PC-9 (cell line): ENCODE measurements at regions not wholly inside any gene's neighbourhood (a gene's known extent, or its start where the extent isn't known, plus 50 kb on each side); places are given as distances from the start of the nearest gene placed in this dataset.

Experiments used
- BruUV-seq: library from RNA; stranded (reverse); fragments of 400-500 nt; replicated peaks from 2 replicates; lab custom pipeline; 2021; lab: Mats Ljungman, UMichigan
- CTCF ChIA-PET: fragments of 300-600 bp; sonication (Branson Sonifier 250); formaldehyde crosslinking; loops from one replicate; lab custom pipeline; 2022; ENCODE audit warnings: antibody characterized with exemption; lab: Charles Lee
- POLR2A ChIA-PET: fragments of 300-600 bp; sonication (Branson Sonifier 250); formaldehyde crosslinking; loops from one replicate; lab custom pipeline; 2022; ENCODE audit warnings: antibody characterized with exemption; ENCODE audit not compliant: unreplicated experiment; lab: Charles Lee
- DNase-seq, 2 experiments: peaks; one replicate each; pipeline versions ENCODE4 v3.0.0 to v3.0.0-alpha.2; 2015 to 2022; ENCODE audit warnings: mixed read lengths in 1 of 2
- H2AFZ ChIP-seq: fragments of 200-600 bp; sonication (generic); 2 replicates; pipeline ENCODE4 v1.8.1; 2017; ENCODE audit warnings: antibody characterized with exemption
- H3F3A ChIP-seq: fragments of 200-600 bp; sonication (generic); 2 replicates; pipeline ENCODE4 v1.8.1; 2017; ENCODE audit warnings: antibody characterized with exemption, mild to moderate bottlenecking, low read depth; ENCODE audit not compliant: insufficient read depth
- H3K27ac ChIP-seq: fragments of 200-600 bp; sonication (generic); 2 replicates; pipeline ENCODE4 v1.6.1; 2016; ENCODE audit warnings: mixed run types
- H3K27me3 ChIP-seq: fragments of 200-600 bp; sonication (generic); 2 replicates; pipeline ENCODE4 v1.6.1; 2016; ENCODE audit warnings: low read depth, mixed run types; ENCODE audit not compliant: insufficient read depth
- H3K36me3 ChIP-seq: fragments of 200-600 bp; sonication (generic); 2 replicates; pipeline ENCODE4 v1.6.1; 2016; ENCODE audit warnings: low read depth, mixed run types
- H3K4me1 ChIP-seq: fragments of 200-600 bp; sonication (generic); replicated peaks from 2 replicates; pipeline ENCODE4 v1.6.1; 2016; ENCODE audit warnings: mixed run types; ENCODE audit not compliant: insufficient read depth
- H3K4me2 ChIP-seq: fragments of 200-600 bp; sonication (generic); 2 replicates; pipeline ENCODE4 v1.6.1; 2017; ENCODE audit warnings: mixed run types
- H3K4me3 ChIP-seq: fragments of 200-600 bp; sonication (generic); 2 replicates; pipeline ENCODE4 v1.6.1; 2016; ENCODE audit warnings: mixed run types
- H3K79me2 ChIP-seq: fragments of 200-600 bp; sonication (generic); 2 replicates; pipeline ENCODE4 v1.6.1; 2017; ENCODE audit warnings: low read depth, mixed run types
- H3K9me2 ChIP-seq: fragments of 200-600 bp; sonication (generic); 2 replicates; pipeline ENCODE4 v1.8.1; 2017; ENCODE audit warnings: mild to moderate bottlenecking; ENCODE audit not compliant: insufficient read depth
- H3K9me3 ChIP-seq: fragments of 200-600 bp; sonication (generic); 2 replicates; pipeline ENCODE4 v1.8.1; 2016; ENCODE audit warnings: low read depth; ENCODE audit not compliant: insufficient read depth
- H4K20me1 ChIP-seq: fragments of 200-600 bp; sonication (generic); 2 replicates; pipeline ENCODE4 v1.8.1; 2017; ENCODE audit not compliant: insufficient read depth
- CTCF ChIP-seq: fragments of 200-600 bp; sonication (generic); conservative IDR thresholded peaks from 2 replicates; pipeline ENCODE4 v1.6.1; 2017; ENCODE audit warnings: mixed run types, antibody characterized with exemption, mild to moderate bottlenecking, moderate library complexity
- EZH2 ChIP-seq: fragments of 200-600 bp; sonication (generic); IDR thresholded peaks from 2 replicates; pipeline ENCODE4 v1.8.0; 2017; ENCODE audit warnings: antibody characterized with exemption, low read depth
- intact Hi-C: fragments of 100-400 bp; cut with micrococcal nuclease; formaldehyde crosslinking; loops from one replicate; pipeline ENCODE4 v1.10.0; 2022; ENCODE audit not compliant: unreplicated experiment

- BruUV-seq: no TSS peak
- Histone ChIP-seq H3K4me1 (no peaks in the 10 kb centered on the region), H4K20me1 (no peaks in the 10 kb centered on the region), H3F3A (no peaks in the 10 kb centered on the region), H3K27me3 (peaks cover 14% of the 10 kb centered on the region; the same call in 1 of the 2 replicates), H3K9me2 (no peaks in the 10 kb centered on the region), H3K27ac (no peak overlapping the region), H3K79me2 (no peaks in the 10 kb centered on the region), H3K36me3 (no peaks in the 10 kb centered on the region), H3K9me3 (no peaks in the 10 kb centered on the region), H3K4me3 (no peak overlapping the region), H2AFZ (no peak overlapping the region), H3K4me2 (no peak overlapping the region)
- TF ChIP-seq CTCF (no peak), EZH2 (no peak)
- no peak for DNase-seq
- intact Hi-C loops: no loop called here
- CTCF ChIA-PET: no interaction called here
- POLR2A ChIA-PET: no interaction called here
Observed at GRCh38 chr16:51024703-51025102, 126.4 kb downstream of the SALL1 start.

GRCh38 chr16:51022955-51023354 is 128.1 kb downstream of the SALL1 start:
- Histone ChIP-seq H4K20me1 (no peaks in the 10 kb centered on the region), H3K79me2 (no peaks in the 10 kb centered on the region), H3K4me2 (no peak overlapping the region), H3K27me3 (peaks cover 14% of the 10 kb centered on the region; the same call in 1 of the 2 replicates), H2AFZ (no peak overlapping the region), H3K27ac (no peak overlapping the region), H3K9me3 (no peaks in the 10 kb centered on the region), H3K4me1 (no peaks in the 10 kb centered on the region), H3K36me3 (no peaks in the 10 kb centered on the region), H3F3A (no peaks in the 10 kb centered on the region), H3K4me3 (no peak overlapping the region), H3K9me2 (no peaks in the 10 kb centered on the region)
- TF ChIP-seq CTCF: no peak
- TF ChIP-seq EZH2: no peak
- BruUV-seq: no TSS peak
- no peak for DNase-seq
- ChIA-PET CTCF (no interaction called here), POLR2A (no interaction called here)
- intact Hi-C loops: no loop called here

GRCh38 chr16:51019617-51020016 is 131.5 kb downstream of the SALL1 start:
- ChIA-PET CTCF (no interaction called here), POLR2A (no interaction called here)
- H3K4me3 ChIP-seq: no peak overlapping the region
- H4K20me1 ChIP-seq: no peaks in the 10 kb centered on the region
- H3K27me3 ChIP-seq: peaks cover 9% of the 10 kb centered on the region; the same call in 1 of the 2 replicates
- BruUV-seq: no TSS peak
- H3K9me3 ChIP-seq: no peaks in the 10 kb centered on the region
- DNase-seq: no peak
- H3K9me2 ChIP-seq: no peaks in the 10 kb centered on the region
- TF ChIP-seq EZH2: no peak
- TF ChIP-seq CTCF: no peak
- H3K4me1 ChIP-seq: no peaks in the 10 kb centered on the region
- no peaks in the 10 kb centered on the region for H3K79me2 ChIP-seq
- no peaks in the 10 kb centered on the region for H3K36me3 ChIP-seq
- intact Hi-C loops: no loop called here
- no peak overlapping the region for H3K27ac ChIP-seq
- H2AFZ ChIP-seq: no peak overlapping the region
- no peak overlapping the region for H3K4me2 ChIP-seq
- no peaks in the 10 kb centered on the region for H3F3A ChIP-seq
